HT-29 (cell line): ENCODE measurements at regions not wholly inside any gene's neighbourhood (a gene's known extent, or its start where the extent isn't known, plus 50 kb on each side); places are given as distances from the start of the nearest gene placed in this dataset.
"Not testable (repeated sequence)": the region's sequence is repeated elsewhere in the genome, so short reads cannot be mapped to it uniquely, and the experiment has no call there.

Source experiments
- DNase-seq: peaks from one replicate; pipeline ENCODE4 v3.0.0-alpha.2; 2015; ENCODE audit warnings: low spot score

DNA sequence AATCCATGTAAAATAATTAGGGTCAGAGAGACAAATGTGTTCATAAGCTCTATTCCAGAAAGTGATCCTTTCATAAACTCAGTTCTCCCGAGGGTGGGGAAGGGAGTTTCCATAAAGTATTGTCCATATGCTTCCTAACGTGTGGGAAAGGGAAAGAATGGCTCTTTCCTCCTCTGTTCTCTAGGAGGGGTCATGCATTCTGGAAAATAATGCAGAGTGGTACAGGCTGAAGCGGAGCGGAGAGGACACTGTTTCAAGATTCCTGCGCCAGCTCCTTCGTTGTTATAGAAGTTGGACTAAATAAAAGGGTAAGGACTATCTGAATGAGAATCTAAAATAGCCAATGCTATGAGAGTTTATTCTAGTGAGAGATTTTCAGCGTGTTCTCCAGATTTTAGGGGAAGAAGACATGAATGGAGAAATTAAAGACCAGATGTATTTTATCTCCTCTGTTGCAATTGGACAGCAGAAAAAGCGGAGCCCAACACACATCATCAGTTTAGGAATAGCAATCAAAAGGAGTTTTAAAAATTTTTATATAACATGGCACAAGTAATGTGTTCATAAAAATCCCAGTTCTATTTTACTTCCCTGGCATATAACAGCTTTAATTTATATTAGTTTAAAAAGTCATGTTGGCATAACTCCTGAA, 166.9 kb upstream of the MPDZ start:
- DNase-seq, result no peak

- no peak for DNase-seq
Observed at GRCh38 chr9:13445103-13445500, 165.6 kb upstream of the MPDZ start.

DNA sequence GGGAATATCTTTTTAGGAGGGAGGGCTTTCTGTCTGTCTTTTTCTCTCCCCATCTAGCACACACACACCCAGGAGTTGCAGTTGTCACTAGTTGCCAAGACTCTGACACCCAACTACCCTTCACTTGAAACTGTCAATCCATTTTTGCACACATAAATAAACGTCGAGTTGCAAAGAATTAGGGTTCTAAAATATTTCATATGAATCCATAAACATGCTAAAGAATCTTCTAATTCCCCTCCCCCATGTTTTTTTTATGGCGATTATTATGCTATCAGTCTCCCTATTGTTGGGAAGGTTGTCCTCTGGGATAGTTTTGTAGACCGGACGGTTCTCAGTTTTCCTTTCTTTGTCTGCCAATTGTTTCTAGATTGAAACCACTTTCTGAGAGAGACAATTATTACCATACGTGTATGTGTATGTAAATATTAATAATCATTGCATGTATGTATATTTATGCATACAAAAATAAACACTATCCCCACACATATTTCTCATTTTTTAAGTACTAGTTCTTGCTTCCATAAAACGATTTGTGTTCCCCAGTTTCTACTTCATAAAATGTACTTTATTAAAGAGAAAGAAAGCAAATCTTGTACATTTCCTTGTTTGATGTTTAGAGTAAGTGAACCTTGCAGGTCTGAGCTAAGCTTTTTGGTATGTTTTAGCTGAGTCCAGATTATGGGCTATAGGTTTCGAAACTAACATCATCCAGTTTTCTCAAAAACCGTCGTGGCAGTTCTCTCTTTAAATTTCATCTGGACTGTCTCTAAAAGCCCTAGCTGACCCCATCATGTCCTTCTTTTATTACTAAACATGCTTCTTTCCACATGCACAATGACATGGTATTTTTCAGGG, 165.0 kb upstream of the MPDZ start:
- no peak for DNase-seq

DNA sequence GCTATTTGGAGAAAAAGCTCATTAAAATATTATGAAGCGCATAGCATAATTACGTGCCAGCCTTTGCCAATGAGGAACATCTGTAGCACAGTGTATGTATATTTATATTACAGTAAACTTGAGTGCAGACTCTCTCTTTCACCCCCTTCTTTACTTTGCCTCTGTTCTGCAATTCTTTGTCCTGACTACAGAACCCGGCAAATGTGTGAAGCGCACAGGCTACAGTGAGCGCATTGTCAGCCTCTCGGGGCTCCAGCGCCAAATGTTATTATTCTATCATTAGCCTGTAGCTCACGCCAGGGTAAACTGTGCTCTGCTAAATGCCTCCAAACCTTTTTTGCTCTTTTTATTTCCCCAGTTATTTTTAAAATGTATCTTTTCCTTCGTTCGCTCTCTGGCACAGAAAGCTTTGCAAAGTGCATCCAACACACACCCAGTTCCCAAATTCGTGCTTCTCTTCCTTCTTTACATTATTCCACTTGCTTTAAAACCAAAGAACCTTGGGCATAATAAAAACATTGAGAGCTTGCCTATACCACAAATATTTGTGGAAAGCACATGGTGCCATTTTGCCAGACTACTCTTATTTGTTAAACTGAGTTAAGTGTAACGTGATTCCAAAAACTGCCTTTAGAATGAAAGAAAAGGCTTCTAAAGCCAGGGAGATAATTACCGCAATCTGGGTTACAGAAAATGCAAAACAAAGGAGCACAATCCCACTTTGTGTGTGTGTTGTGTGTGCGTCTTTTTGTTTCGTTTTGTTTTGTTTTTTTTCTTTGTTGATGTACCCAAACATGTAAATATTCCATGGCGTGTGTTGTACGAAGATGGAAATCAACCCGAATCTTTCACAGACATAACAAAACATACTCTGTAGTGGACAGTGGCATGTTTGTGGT, 164.1 kb upstream of the MPDZ start:
- DNase-seq, result no peak

GRCh38 chr9:13439685-13440476, 160.4 kb upstream of the MPDZ start:
- no peak for DNase-seq

- DNase-seq, result no peak
Observed at GRCh38 chr9:13437866-13438265, 158.4 kb upstream of the MPDZ start.

DNA sequence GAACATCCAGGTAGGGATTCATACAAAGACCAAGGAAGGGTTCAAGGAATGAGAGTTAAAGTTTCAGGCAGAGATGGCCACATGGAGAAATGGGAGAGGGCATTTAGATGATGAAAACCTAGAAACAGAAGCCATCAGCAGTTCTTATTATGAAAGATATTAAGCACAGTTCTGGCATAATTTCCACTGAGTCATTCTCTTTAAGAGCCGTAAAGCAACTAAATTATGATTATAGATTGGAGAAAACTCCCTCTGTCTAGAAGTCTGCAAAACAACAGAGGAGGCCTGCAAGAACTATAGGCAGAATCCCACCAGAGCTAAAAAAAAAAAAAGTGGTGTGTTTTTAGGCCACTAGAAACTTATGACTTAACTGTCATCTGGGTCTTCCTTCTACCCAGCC, 157.1 kb upstream of the MPDZ start:
- no peak for DNase-seq

- DNase-seq, result not testable (repeated sequence)
Observed at GRCh38 chr9:13433453-13433852, 154.0 kb upstream of the MPDZ start.

DNA sequence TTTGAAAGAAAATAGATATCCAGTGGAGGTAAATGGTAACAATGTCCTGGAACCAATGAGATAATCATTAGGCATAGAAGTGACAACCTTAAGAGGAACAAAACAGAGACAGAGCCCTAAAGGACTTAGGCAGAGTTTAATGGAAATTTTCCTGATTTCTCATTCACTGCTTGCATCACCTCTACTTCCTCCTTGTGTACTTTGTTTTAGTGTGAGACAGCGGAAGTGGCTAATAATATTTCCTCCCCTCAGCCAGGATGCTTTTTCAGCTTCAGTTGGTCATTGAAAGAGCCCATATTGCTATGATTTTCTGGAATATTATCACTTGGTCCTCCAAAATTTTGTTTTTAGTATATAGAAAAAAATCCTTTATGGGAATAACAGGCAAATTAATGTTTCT, 153.4 kb upstream of the MPDZ start:
- no peak for DNase-seq

DNA sequence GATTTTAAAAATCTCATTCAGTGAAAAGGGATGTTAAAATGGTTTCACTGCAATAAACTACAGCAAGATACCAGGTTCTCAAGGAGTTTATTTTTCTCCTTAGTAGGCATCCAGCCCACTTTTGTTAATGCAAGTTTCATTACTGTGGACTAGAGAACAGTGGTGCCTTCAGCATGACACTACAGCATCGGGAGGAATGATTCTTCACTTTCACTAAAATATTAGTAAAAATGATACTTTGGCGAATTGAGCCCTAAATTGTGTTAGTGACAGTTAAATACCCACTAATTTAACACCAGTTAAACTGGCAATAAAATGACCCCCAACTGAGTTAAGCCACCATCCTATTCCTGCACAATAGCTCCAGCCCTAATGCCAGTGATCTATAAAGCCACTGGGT, 152.2 kb upstream of the MPDZ start:
- DNase-seq, result no peak

DNA sequence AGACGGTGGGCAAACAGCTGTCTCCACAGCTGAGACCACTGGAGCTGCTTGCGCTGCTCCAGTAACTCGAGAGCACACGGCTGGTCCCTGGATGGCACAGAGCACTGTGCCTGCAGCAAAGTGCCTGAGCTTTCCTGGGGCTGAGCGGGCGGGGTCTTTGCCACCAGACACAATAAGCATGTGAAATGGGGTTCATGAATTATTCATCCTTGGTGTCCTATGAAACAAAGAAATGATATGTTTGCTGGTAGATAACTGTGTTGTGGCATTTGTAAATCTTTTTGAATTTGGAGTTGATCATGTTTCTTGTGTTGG, 151.7 kb upstream of the MPDZ start:
- no peak for DNase-seq

DNA sequence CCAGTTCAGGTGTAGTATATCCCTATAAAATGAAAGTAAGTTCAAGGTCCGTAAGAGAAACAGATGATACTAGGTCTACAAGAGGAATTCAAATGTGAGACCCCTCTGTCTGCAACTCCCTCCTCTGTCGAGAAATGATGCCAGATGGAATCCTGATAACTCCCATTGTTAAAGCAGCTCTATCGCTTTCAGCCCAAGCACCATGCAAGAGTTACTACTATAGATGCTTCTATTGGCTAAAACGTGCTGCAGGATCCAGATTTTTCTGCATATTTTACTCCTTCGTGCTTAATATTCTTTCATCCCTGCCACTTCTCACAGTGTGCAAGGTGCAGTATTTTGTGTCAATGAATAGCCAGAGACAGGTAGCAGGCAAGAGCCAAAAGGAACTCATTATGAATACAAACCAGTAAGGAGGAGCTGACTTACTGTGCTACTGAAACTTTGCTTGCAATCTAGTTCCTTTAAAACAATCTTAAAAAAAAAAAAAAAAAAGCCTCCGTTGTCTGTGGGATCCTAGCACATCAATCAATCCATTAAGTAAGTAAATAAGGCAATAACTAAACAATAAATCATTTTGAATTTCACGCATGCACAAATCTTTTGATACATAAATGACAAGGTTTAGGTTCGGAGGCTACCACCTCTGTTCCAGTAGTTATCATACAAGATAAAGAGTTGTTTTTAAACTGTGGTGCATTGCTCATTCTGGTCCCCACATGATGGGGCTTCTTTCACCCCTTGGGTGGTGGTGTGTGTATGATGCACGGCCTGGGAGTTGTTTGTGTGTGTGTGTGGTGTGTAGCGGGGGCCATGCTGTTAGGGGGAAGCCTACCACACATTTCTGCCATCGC, 151.1 kb upstream of the MPDZ start:
- no peak for DNase-seq

DNA sequence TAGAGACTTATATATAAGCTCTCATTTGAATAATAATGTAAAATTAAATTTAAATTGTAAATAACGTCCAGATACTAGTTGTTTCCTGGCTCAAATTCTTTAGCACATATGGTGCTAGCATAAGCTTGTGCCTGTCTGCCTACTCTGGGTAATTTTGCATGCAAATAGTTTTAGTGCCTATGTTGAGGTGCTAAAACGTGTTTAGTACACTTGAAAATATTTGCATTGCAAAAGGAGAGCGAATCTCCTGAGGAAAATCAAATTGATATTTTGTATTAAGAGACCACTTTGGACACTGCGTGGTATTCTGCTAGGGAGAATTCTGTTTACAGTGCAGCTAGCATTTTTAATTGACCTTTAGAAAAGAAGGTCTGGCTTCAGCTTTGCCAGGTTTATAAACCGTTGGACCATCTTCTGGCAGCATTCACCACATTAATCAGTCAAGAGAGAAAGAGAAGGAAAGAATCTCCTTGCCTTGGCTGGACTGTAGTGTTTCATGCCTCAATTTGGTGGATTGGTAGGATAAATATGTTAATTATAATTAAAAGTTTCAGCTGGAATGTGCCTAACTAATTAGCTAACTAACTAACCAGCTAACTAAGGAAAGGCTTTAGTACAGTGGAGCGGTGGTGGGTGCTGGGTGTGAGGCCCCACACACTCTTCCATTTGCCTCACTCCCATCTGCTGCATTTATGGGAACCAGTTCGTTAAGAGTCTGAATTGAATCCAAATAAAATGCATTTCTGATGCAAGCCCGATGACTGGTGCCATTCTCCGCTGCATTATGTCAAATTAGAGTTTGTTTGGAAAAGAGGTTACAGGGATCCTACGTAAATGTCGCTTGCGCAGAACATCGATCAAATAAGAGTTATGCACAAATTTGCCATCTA, 150.1 kb upstream of the MPDZ start:
- DNase-seq, result no peak

DNA sequence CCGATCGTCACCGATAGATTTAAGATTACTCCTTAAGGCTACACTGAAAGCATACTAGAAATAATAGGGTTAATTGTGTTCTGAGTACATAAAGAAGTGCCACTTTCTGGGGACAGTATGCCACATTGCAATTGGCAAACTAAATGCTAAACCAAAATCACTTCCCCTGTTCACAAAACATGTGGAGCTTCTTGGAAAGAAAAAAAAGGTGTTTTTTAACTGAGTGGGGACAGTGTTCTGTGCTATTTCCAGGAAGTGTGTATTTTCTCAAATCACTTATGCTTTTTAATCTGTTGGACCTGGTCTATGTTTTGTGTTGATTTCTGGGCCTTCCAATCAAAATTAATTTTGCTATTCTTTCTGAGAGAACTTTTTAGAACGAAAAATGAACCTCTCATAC, 149.3 kb upstream of the MPDZ start:
- no peak for DNase-seq

- peak; percentile 67 for DNase-seq
Observed at GRCh38 chr9:13427587-13427986, 148.1 kb upstream of the MPDZ start.

DNA sequence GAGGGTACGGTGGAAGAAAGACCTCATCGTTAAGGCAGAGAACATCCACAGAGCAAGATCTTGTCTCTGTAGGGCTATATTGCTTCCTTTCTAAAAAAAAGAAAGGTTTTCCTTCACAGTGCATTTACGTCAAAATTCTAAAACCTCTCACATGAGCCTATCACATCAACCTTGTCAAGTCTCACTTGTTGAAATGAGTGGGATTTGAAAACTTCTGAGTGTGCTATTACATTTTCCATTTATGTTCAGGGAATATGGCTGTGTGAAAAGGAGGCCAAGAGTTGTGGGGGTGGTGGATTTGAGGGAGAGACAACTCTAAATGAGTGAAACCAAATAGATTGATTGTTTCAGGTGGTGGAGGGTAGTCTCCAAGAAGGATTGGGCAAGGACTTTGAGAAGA, 147.1 kb upstream of the MPDZ start:
- DNase-seq, result no peak

DNA sequence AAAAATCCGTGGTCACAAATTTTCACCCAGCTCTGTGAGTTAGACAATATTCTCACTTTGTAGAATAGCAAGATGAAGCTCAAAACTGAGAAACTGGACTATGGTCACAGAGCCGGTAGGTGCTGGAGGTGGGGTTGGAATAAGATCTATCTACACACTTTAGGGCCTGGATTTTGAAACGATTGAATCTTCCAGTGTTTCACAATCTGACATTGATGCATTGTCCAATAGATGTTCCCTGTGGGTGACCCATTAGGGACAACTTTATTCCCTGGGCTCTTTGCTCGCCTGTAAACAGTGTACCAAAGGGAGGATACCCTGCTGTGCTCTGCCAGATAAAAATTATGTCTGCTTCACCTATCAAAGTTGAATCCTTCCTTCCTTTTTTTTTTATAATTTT, 145.4 kb upstream of the MPDZ start:
- no peak for DNase-seq

GRCh38 chr9:13424204-13424603, 144.7 kb upstream of the MPDZ start:
- no peak for DNase-seq

DNA sequence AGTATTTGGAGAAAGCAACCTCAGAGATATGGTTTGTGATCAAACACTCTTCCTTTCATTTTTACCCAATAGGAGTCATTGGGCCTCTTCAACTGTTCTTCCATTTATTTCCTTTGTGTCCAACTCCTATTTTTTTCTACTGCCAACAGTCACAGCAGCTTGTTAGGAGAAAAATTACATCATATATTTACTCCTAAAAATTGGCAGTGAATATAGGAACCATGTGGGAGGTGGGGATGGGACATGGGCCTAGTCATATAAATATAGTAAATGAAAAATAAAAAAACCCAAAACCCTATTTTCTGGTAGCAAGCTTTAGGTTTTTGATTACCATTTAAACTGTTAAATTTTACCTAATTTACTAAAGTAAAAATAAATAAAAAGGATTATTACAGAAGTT, 134.9 kb upstream of the MPDZ start:
- no peak for DNase-seq

GRCh38 chr9:13412331-13412730, 132.8 kb upstream of the MPDZ start:
- no peak for DNase-seq
